LNCAP (cell line): ENCODE measurements at regions not wholly inside any gene's neighbourhood (a gene's known extent, or its start where the extent isn't known, plus 50 kb on each side); places are given as distances from the start of the nearest gene placed in this dataset.

Source experiments
- TF ChIP-seq, protein P1 (sequence below): fragments of 450-650 bp; IDR thresholded peaks from 2 replicates; pipeline ENCODE4 v1.5.1; 2017; ENCODE audit warnings: mild to moderate bottlenecking

- TF ChIP-seq, protein P1, sequence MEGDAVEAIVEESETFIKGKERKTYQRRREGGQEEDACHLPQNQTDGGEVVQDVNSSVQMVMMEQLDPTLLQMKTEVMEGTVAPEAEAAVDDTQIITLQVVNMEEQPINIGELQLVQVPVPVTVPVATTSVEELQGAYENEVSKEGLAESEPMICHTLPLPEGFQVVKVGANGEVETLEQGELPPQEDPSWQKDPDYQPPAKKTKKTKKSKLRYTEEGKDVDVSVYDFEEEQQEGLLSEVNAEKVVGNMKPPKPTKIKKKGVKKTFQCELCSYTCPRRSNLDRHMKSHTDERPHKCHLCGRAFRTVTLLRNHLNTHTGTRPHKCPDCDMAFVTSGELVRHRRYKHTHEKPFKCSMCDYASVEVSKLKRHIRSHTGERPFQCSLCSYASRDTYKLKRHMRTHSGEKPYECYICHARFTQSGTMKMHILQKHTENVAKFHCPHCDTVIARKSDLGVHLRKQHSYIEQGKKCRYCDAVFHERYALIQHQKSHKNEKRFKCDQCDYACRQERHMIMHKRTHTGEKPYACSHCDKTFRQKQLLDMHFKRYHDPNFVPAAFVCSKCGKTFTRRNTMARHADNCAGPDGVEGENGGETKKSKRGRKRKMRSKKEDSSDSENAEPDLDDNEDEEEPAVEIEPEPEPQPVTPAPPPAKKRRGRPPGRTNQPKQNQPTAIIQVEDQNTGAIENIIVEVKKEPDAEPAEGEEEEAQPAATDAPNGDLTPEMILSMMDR: no peak
Observed at GRCh38 chr10:29709484-29710002, 74.8 kb upstream of the SVIL start.

DNA sequence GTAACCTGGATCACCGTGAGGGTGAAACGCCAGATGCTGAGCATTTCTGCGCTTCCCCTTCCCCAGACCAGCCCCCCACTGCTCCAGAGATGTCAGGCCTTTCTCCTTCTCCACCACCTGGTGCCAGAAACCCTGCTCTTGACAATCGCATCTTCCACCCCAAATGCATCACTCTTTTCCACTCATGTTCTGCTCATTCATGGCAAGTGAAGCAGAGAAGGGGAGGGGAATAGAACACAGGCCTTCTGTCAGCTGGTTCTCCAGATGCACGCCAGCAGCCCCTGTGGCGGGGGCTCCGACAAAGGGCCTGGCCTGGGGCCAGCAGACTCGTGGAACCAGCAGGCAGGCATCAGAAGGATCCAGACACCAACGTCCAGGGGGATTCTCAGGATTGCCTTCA is 68.5 kb upstream of the SVIL start:
- TF ChIP-seq, protein P1: no peak

GRCh38 chr10:29702273-29703164 is 67.7 kb upstream of the SVIL start:
- TF ChIP-seq, protein P1: no peak

DNA sequence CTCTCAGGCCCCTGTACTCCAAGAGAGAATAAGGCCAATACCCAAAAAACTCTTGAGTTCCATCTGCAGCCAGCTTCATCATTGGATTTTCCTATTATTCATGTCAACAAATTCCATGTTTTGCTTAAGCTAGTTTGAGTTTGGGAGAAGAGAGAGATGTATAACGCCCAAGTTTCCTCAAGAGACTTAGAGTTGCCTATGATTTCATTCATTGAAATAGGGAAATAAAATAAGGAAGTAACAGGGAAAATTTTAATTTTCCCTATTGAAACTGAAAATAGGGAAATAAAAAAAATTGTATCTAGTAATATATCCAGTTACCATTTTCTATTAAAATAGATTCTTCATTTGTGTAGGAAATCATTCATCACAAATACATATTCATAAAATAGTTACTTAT is 66.5 kb upstream of the SVIL start:
- TF ChIP-seq, protein P1: no peak

- TF ChIP-seq, protein P1: no peak
Observed at GRCh38 chr10:29699621-29700020, 64.8 kb upstream of the SVIL start.

GRCh38 chr10:29698773-29699490 is 64.2 kb upstream of the SVIL start:
- TF ChIP-seq, protein P1: no peak

DNA sequence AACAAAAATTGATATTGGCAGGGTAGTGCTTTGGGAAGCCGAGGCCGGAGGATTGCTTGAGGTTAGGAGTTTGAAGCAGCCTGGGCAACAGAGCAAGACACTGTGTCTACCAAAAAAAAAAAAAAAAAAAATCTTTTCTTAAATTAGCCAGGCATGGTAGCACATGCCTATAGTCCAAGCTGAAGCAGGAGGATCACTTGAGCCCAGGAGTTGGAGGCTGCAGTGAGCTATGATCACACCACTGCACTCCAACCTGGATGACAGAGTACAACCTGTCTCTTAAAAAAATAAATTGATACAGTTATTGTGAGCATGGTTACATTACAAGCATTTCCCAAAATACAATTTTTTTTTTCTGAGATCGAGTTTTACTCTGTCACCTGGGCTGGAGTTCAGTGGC is 59.4 kb upstream of the SVIL start:
- TF ChIP-seq, protein P1: no peak
